Bronchial epithelial cell (primary cell): ENCODE measurements at regions not wholly inside any gene's neighbourhood (a gene's known extent, or its start where the extent isn't known, plus 50 kb on each side); places are given as distances from the start of the nearest gene placed in this dataset.

Experiments used
- DNase-seq: peaks from one replicate; pipeline ENCODE4 v3.0.0-alpha.2; 2010; ENCODE audit warnings: low read depth
- FAIRE-seq: peaks from 2 replicates; lab custom pipeline; 2011; peaks lifted over from hg19 to GRCh38; lab: Jason Lieb, UNC
- H3K27me3 ChIP-seq: 2 replicates; pipeline ENCODE4 v1.5.1; 2011; ENCODE audit warnings: low read length; ENCODE audit not compliant: control insufficient read depth, insufficient read depth
- H3K36me3 ChIP-seq: 2 replicates; pipeline ENCODE4 v1.5.1; 2011; ENCODE audit warnings: low read length; ENCODE audit not compliant: control insufficient read depth, insufficient read depth
- H3K4me3 ChIP-seq: 2 replicates; pipeline ENCODE4 v1.5.1; 2011; ENCODE audit warnings: mild to moderate bottlenecking, low read depth, low read length, control low read depth
- CTCF ChIP-seq: IDR thresholded peaks from 2 replicates; pipeline ENCODE4 v1.5.1; 2011; ENCODE audit warnings: mild to moderate bottlenecking, moderate library complexity, low read length, control low read depth, inconsistent platforms; ENCODE audit not compliant: insufficient read depth, severe bottlenecking

- FAIRE-seq (no peak), DNase-seq (no peak)
- Histone ChIP-seq H3K4me3 (no peak overlapping the region), H3K27me3 (no peaks in the 10 kb centered on the region), H3K36me3 (no peaks in the 10 kb centered on the region)
- no peak for TF ChIP-seq CTCF
These were observed 201.0 kb upstream of the STXBP5 start for GRCh38 chr6:147003186-147003585.

- Histone ChIP-seq H3K27me3 (no peaks in the 10 kb centered on the region), H3K36me3 (no peaks in the 10 kb centered on the region), H3K4me3 (no peak overlapping the region)
- no peak for TF ChIP-seq CTCF
- FAIRE-seq = no peak
- no peak for DNase-seq
These were observed 198.7 kb upstream of the STXBP5 start for GRCh38 chr6:147005499-147005898.

- DNase-seq (no peak), FAIRE-seq (no peak)
- H3K27me3 ChIP-seq = no peaks in the 10 kb centered on the region
- no peak for TF ChIP-seq CTCF
- H3K36me3 ChIP-seq = no peaks in the 10 kb centered on the region
- no peak overlapping the region for H3K4me3 ChIP-seq
These were observed 196.8 kb upstream of the STXBP5 start for GRCh38 chr6:147007441-147007840.

- H3K27me3 ChIP-seq = no peaks in the 10 kb centered on the region
These were observed 194.9 kb upstream of the STXBP5 start for GRCh38 chr6:147009358-147009757.

GRCh38 chr6:147015674-147016073 is 188.5 kb upstream of the STXBP5 start:
- Histone ChIP-seq H3K36me3 (no peaks in the 10 kb centered on the region), H3K27me3 (no peaks in the 10 kb centered on the region), H3K4me3 (no peak overlapping the region)
- TF ChIP-seq CTCF = no peak
- DNase-seq (no peak), FAIRE-seq (no peak)

More at GRCh38 chr6:147009358-147009757, 194.9 kb upstream of the STXBP5 start:
- no peak for TF ChIP-seq CTCF
- DNase-seq = no peak
- H3K4me3 ChIP-seq = no peak overlapping the region
- FAIRE-seq = no peak
- no peaks in the 10 kb centered on the region for H3K36me3 ChIP-seq

GRCh38 chr6:147016440-147016839 is 187.8 kb upstream of the STXBP5 start:
- H3K4me3 ChIP-seq = no peak overlapping the region
- DNase-seq (no peak), FAIRE-seq (peak; percentile 18)
- no peaks in the 10 kb centered on the region for H3K27me3 ChIP-seq
- no peaks in the 10 kb centered on the region for H3K36me3 ChIP-seq
- no peak for TF ChIP-seq CTCF
